ENCODE measurements at regions not wholly inside any gene's neighbourhood (a gene's known extent, or its start where the extent isn't known, plus 50 kb on each side); places are given as distances from the start of the nearest gene placed in this dataset.

DNA sequence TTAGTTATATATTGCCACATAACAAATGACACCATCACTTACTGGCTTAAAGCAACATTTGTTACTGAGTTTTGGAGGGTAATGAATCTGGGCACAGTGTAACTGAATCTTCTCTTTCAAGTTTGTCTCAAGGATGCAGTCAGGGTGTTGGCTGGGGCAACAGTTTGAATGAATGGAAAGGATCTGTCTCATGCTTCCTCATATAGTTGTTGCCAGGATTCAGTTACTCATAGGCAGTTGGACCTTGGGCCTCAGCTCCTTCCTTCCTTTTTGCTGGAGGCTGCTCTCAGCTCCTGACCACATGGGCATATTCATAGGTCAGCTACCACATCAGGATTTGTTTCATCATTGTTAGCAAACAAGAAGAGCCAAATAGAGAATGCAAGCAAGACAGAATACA lies 466.1 kb upstream of the MC4R start:
- TF ChIP-seq, protein P1, sequence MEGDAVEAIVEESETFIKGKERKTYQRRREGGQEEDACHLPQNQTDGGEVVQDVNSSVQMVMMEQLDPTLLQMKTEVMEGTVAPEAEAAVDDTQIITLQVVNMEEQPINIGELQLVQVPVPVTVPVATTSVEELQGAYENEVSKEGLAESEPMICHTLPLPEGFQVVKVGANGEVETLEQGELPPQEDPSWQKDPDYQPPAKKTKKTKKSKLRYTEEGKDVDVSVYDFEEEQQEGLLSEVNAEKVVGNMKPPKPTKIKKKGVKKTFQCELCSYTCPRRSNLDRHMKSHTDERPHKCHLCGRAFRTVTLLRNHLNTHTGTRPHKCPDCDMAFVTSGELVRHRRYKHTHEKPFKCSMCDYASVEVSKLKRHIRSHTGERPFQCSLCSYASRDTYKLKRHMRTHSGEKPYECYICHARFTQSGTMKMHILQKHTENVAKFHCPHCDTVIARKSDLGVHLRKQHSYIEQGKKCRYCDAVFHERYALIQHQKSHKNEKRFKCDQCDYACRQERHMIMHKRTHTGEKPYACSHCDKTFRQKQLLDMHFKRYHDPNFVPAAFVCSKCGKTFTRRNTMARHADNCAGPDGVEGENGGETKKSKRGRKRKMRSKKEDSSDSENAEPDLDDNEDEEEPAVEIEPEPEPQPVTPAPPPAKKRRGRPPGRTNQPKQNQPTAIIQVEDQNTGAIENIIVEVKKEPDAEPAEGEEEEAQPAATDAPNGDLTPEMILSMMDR (conservative IDR thresholded peaks at IDR 0.05; ENCODE audit: low read length): no peak
- TF ChIP-seq EZH2phosphoT487 (IDR thresholded peaks at IDR 0.05; ENCODE audit: borderline replicate concordance, low read depth, low read length): no peak

Measured in OCI-LY7 (cell line).